ENCODE measurements at regions not wholly inside any gene's neighbourhood (a gene's known extent, or its start where the extent isn't known, plus 50 kb on each side); places are given as distances from the start of the nearest gene placed in this dataset.

- TF ChIP-seq CTCF (conservative IDR thresholded peaks at IDR 0.05; ENCODE audit: low read length) = no peak
- TF ChIP-seq EZH2phosphoT487 (IDR thresholded peaks at IDR 0.05; ENCODE audit: borderline replicate concordance) = no peak
Observed at GRCh38 chr20:40568200-40568599, 120.8 kb downstream of the MAFB start.
